ENCODE measurements at regions not wholly inside any gene's neighbourhood (a gene's known extent, or its start where the extent isn't known, plus 50 kb on each side); places are given as distances from the start of the nearest gene placed in this dataset.

DNA sequence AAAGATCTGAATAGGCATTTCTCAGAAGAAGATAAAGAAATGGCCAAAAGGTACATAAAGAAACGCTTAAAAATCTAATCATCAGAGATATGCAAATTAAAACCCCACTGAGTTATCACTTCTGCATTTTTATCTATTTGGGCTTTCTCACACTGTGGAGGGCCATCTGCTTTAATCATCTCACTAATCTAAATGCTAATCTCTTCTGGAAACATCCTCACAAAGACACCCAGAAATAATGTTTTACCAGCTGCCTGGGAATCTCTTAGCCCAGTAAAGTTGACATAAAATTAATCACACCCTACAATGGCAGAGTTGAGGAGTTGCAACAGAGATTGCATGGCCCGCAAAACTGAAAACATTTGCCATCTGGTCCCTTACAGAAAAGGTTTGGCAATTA is 407.9 kb upstream of the CYLC2 start:
- H3K4me3 ChIP-seq (ENCODE audit: low read depth, low read length) = no peak overlapping the region
- TF ChIP-seq, protein P1, sequence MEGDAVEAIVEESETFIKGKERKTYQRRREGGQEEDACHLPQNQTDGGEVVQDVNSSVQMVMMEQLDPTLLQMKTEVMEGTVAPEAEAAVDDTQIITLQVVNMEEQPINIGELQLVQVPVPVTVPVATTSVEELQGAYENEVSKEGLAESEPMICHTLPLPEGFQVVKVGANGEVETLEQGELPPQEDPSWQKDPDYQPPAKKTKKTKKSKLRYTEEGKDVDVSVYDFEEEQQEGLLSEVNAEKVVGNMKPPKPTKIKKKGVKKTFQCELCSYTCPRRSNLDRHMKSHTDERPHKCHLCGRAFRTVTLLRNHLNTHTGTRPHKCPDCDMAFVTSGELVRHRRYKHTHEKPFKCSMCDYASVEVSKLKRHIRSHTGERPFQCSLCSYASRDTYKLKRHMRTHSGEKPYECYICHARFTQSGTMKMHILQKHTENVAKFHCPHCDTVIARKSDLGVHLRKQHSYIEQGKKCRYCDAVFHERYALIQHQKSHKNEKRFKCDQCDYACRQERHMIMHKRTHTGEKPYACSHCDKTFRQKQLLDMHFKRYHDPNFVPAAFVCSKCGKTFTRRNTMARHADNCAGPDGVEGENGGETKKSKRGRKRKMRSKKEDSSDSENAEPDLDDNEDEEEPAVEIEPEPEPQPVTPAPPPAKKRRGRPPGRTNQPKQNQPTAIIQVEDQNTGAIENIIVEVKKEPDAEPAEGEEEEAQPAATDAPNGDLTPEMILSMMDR (IDR thresholded peaks at IDR 0.05; ENCODE audit: insufficient read depth, low read length, severe bottlenecking) = no peak
- DNase-seq (ENCODE audit: low read depth) (no peak), FAIRE-seq (no peak)
- H3K36me3 ChIP-seq (ENCODE audit: control insufficient read depth, insufficient read depth, low read length) = no peaks in the 10 kb centered on the region
- H3K27me3 ChIP-seq (ENCODE audit: control insufficient read depth, insufficient read depth, low read length) = no peaks in the 10 kb centered on the region

DNA sequence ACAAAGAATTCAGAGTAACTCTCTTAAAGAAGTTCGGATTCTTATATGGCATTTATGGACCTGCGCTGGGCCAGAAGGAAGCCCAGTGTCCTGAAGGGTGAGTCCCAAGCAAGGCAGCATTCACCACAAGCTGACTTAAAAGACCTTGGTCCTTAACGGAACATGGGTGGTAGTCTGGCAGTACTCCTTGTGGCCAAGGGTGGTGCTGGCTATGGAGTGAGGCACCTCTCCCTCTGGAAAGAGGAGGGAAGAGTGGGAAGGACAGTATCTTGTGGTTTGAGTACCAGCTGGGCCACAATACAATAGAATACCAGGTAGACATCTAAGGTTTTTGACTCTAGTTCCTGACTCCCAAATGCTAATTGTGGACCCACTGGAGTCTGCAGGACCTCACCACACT is 425.7 kb upstream of the CYLC2 start:
- DNase-seq (ENCODE audit: low read depth) (no peak), FAIRE-seq (no peak)
- Histone ChIP-seq H3K36me3 (ENCODE audit: control insufficient read depth, insufficient read depth, low read length) (no peaks in the 10 kb centered on the region), H3K27me3 (ENCODE audit: control insufficient read depth, insufficient read depth, low read length) (no peaks in the 10 kb centered on the region), H3K4me3 (ENCODE audit: low read depth, low read length) (no peak overlapping the region)
- TF ChIP-seq, protein P1 (IDR thresholded peaks at IDR 0.05; ENCODE audit: insufficient read depth, low read length, severe bottlenecking) = no peak

DNA sequence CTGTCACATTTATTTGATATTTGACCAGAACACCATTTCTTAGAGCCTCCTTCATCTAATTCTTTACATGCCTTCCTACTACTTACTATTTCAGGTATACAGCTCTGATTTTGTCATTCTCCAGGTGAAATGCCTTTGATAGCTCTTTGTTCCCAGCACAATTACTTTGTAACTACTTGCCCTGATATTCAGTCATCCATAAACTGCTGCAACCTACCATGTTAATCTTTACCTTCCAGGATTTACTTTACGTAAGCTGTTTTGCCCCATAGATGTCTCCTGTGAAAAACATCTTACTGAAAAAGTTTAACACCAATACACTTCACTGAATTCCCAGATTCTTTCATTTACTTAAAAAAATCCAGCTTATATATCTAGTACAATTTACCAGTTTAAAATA is 443.8 kb upstream of the CYLC2 start:
- TF ChIP-seq, protein P1 (IDR thresholded peaks at IDR 0.05; ENCODE audit: insufficient read depth, low read length, severe bottlenecking) = no peak
- Histone ChIP-seq H3K4me3 (ENCODE audit: low read depth, low read length) (no peak overlapping the region), H3K36me3 (ENCODE audit: control insufficient read depth, insufficient read depth, low read length) (no peaks in the 10 kb centered on the region), H3K27me3 (ENCODE audit: control insufficient read depth, insufficient read depth, low read length) (no peaks in the 10 kb centered on the region)
- DNase-seq (ENCODE audit: low read depth) (no peak), FAIRE-seq (no peak)

DNA sequence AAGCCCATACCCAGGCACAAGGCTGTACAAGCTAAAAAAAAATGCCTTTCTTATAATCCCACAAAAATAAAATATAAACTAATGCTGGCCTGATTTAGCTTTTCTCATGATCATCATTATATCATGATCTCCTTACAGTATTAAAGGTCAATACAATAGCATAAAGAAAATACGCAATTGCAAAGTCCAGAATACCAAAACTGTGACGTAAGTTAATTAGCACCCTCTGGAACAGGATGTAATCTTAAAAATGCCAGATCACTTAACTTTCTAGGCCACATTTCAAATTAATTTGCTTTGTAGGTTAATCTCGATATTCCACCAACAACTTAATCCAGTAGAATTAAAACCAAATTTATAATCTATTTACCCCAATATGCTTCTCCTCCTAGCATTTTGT is 444.2 kb upstream of the CYLC2 start:
- no peak overlapping the region for H3K4me3 ChIP-seq (ENCODE audit: low read depth, low read length)
- H3K27me3 ChIP-seq (ENCODE audit: control insufficient read depth, insufficient read depth, low read length) = no peaks in the 10 kb centered on the region
- H3K36me3 ChIP-seq (ENCODE audit: control insufficient read depth, insufficient read depth, low read length) = no peaks in the 10 kb centered on the region
- DNase-seq (ENCODE audit: low read depth) (no peak), FAIRE-seq (no peak)
- TF ChIP-seq, protein P1 (IDR thresholded peaks at IDR 0.05; ENCODE audit: insufficient read depth, low read length, severe bottlenecking) = no peak

DNA sequence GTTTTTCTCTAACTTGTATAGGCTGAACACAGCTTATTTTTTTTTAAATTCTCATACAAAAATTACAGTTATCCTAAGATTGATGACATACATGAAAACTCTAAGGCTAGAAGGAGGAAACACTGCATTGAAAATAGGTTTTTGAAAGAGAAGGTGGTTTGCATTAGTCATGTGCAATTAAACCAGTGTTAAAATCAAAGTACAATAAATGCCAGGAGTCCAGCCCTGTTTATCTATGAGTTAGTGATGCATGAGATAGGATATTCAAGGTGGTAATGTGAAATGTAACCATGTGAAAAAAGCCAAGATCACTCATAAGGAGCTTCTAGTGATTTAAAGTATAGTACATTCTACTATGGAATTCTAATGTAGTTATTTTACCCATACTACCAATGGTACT is 444.9 kb upstream of the CYLC2 start:
- Histone ChIP-seq H3K4me3 (ENCODE audit: low read depth, low read length) (no peak overlapping the region), H3K27me3 (ENCODE audit: control insufficient read depth, insufficient read depth, low read length) (no peaks in the 10 kb centered on the region), H3K36me3 (ENCODE audit: control insufficient read depth, insufficient read depth, low read length) (no peaks in the 10 kb centered on the region)
- FAIRE-seq = no peak
- DNase-seq (ENCODE audit: low read depth) = no peak
- TF ChIP-seq, protein P1 (IDR thresholded peaks at IDR 0.05; ENCODE audit: insufficient read depth, low read length, severe bottlenecking) = no peak

DNA sequence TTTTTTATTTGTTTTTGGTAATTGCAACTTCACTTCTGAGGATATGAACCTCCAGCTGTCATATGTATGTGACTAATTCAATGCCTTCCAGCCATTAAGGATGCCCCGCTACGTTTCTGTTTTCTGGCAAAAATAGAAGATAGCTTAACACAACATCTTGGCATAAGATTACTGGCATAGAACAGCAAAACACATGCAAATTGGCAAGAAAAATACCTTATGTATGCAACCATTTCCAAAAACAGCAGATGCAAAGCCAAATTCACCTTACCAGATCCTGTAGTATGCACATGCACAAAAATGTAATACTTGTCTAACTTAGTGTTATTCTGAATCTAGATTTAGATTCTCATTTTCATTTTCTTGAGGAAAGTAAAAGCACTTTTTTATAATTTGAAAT is 461.1 kb upstream of the CYLC2 start:
- no peaks in the 10 kb centered on the region for H3K36me3 ChIP-seq (ENCODE audit: control insufficient read depth, insufficient read depth, low read length)
- FAIRE-seq (no peak), DNase-seq (ENCODE audit: low read depth) (no peak)
- TF ChIP-seq, protein P1 (IDR thresholded peaks at IDR 0.05; ENCODE audit: insufficient read depth, low read length, severe bottlenecking) = no peak
- H3K27me3 ChIP-seq (ENCODE audit: control insufficient read depth, insufficient read depth, low read length) = no peaks in the 10 kb centered on the region
- no peak overlapping the region for H3K4me3 ChIP-seq (ENCODE audit: low read depth, low read length)
